Cardiac muscle cell (in vitro differentiated cells and primary cell): ENCODE measurements at regions not wholly inside any gene's neighbourhood (a gene's known extent, or its start where the extent isn't known, plus 50 kb on each side); places are given as distances from the start of the nearest gene placed in this dataset.

Experiments used
- DNase-seq, 2 donors: peaks; one replicate each; pipeline versions ENCODE4 v3.0.0 to v3.0.0-alpha.2; 2010 to 2017; ENCODE audit warnings: low read depth in 1 of 2, low spot score in 1 of 2
- H3K27ac ChIP-seq: fragments of 200-600 bp; sonication (generic); 2 replicates; pipeline ENCODE4 v1.5.1; 2016
- H3K27me3 ChIP-seq: fragments of 200-600 bp; sonication (generic); 2 replicates; pipeline ENCODE4 v1.6.0; 2016; ENCODE audit warnings: control low read depth
- H3K36me3 ChIP-seq: fragments of 200-600 bp; sonication (generic); 2 replicates; pipeline ENCODE4 v1.5.1; 2016; ENCODE audit warnings: control low read depth
- H3K4me1 ChIP-seq: fragments of 200-600 bp; sonication (generic); 2 replicates; pipeline ENCODE4 v1.8.1; 2017; ENCODE audit warnings: low read depth, mild to moderate bottlenecking, mixed run types
- H3K4me3 ChIP-seq: fragments of 200-600 bp; sonication (generic); 2 replicates; pipeline ENCODE4 v1.5.1; 2016; ENCODE audit warnings: mild to moderate bottlenecking
- H3K9me3 ChIP-seq: fragments of 200-600 bp; sonication (generic); 2 replicates; pipeline ENCODE4 v1.5.1; 2017; ENCODE audit warnings: low read depth, mild to moderate bottlenecking, control low read depth
- TF ChIP-seq, protein P1 (sequence below): IDR thresholded peaks from 2 replicates; pipeline ENCODE4 v1.5.1; 2012; ENCODE audit warnings: low read depth, mild to moderate bottlenecking, low read length

- Histone ChIP-seq H3K4me3 (no peak overlapping the region), H3K4me1 (peaks cover 10% of the 10 kb centered on the region), H3K27me3 (peaks cover 35% of the 10 kb centered on the region), H3K27ac (no peak overlapping the region), H3K36me3 (no peaks in the 10 kb centered on the region), H3K9me3 (no peaks in the 10 kb centered on the region)
- TF ChIP-seq, protein P1, sequence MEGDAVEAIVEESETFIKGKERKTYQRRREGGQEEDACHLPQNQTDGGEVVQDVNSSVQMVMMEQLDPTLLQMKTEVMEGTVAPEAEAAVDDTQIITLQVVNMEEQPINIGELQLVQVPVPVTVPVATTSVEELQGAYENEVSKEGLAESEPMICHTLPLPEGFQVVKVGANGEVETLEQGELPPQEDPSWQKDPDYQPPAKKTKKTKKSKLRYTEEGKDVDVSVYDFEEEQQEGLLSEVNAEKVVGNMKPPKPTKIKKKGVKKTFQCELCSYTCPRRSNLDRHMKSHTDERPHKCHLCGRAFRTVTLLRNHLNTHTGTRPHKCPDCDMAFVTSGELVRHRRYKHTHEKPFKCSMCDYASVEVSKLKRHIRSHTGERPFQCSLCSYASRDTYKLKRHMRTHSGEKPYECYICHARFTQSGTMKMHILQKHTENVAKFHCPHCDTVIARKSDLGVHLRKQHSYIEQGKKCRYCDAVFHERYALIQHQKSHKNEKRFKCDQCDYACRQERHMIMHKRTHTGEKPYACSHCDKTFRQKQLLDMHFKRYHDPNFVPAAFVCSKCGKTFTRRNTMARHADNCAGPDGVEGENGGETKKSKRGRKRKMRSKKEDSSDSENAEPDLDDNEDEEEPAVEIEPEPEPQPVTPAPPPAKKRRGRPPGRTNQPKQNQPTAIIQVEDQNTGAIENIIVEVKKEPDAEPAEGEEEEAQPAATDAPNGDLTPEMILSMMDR = no peak
- DNase-seq = peak in 1 of 2 donors; percentile 62
These were observed 625.1 kb upstream of the TENM3 start for GRCh38 chr4:181618038-181618618.

- H3K27ac ChIP-seq = no peak overlapping the region
- no peaks in the 10 kb centered on the region for H3K9me3 ChIP-seq
- peak in 1 of 2 donors; percentile 4 for DNase-seq
- peaks cover 10% of the 10 kb centered on the region for H3K4me1 ChIP-seq
- no peak overlapping the region for H3K4me3 ChIP-seq
- TF ChIP-seq, protein P1 = no peak
- no peaks in the 10 kb centered on the region for H3K36me3 ChIP-seq
- peaks cover 28% of the 10 kb centered on the region for H3K27me3 ChIP-seq
These were observed 624.3 kb upstream of the TENM3 start for GRCh38 chr4:181618896-181619295.

DNA sequence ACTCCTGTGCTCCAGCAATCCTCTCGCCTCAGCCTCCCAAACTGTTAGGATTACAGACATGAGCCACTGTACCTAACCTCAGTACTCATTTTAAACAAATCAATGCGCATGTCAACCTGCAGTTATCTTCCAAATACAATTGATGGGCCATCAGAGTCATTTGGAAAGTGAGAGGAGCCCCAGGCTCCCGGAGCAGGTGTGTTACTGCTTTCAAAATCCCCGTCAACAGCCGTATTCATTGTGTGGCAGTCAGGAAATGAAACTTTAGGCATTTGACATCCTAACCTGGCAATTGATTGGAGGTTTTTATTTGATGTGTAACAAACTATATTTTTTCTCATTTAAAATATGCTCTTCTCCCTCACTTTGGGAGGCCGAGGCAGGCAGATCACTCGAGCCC, 623.6 kb upstream of the TENM3 start:
- H3K27ac ChIP-seq = no peak overlapping the region
- H3K9me3 ChIP-seq = no peaks in the 10 kb centered on the region
- H3K27me3 ChIP-seq = peaks cover 28% of the 10 kb centered on the region
- H3K4me3 ChIP-seq = no peak overlapping the region
- no peaks in the 10 kb centered on the region for H3K36me3 ChIP-seq
- TF ChIP-seq, protein P1 = no peak
- DNase-seq = no peak
- peaks cover 10% of the 10 kb centered on the region for H3K4me1 ChIP-seq

GRCh38 chr4:181637186-181638105, 605.8 kb upstream of the TENM3 start:
- Histone ChIP-seq H3K4me1 (no peaks in the 10 kb centered on the region), H3K9me3 (no peaks in the 10 kb centered on the region), H3K36me3 (no peaks in the 10 kb centered on the region), H3K27me3 (peaks cover 8% of the 10 kb centered on the region), H3K27ac (no peak overlapping the region), H3K4me3 (no peak overlapping the region)
- DNase-seq = no peak
- TF ChIP-seq, protein P1 = no peak

DNA sequence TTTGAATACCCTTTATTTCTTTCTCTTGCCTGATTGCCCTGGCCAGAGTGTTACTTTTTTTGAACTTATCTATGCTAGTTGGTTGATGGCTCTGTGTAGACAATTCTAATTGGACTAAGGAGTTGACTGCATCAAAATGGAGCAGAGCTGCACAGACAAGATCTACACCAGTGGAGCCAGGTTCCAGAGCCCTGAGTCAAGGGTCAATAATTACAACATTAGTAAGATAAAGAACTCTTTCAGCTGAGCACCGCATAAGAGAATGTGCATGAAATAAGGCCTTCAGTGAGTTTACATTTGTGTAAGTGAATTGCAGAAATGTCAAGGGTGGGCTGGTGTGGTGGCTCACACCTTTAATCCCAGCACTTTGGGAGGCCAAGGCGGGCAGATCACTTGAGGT, 599.7 kb upstream of the TENM3 start:
- H3K9me3 ChIP-seq = no peaks in the 10 kb centered on the region
- no peak overlapping the region for H3K4me3 ChIP-seq
- no peak for DNase-seq
- H3K27me3 ChIP-seq = no peaks in the 10 kb centered on the region
- no peaks in the 10 kb centered on the region for H3K4me1 ChIP-seq
- TF ChIP-seq, protein P1 = no peak
- H3K36me3 ChIP-seq = no peaks in the 10 kb centered on the region
- H3K27ac ChIP-seq = no peak overlapping the region
